ENCODE measurements at regions not wholly inside any gene's neighbourhood (a gene's known extent, or its start where the extent isn't known, plus 50 kb on each side); places are given as distances from the start of the nearest gene placed in this dataset.

DNA sequence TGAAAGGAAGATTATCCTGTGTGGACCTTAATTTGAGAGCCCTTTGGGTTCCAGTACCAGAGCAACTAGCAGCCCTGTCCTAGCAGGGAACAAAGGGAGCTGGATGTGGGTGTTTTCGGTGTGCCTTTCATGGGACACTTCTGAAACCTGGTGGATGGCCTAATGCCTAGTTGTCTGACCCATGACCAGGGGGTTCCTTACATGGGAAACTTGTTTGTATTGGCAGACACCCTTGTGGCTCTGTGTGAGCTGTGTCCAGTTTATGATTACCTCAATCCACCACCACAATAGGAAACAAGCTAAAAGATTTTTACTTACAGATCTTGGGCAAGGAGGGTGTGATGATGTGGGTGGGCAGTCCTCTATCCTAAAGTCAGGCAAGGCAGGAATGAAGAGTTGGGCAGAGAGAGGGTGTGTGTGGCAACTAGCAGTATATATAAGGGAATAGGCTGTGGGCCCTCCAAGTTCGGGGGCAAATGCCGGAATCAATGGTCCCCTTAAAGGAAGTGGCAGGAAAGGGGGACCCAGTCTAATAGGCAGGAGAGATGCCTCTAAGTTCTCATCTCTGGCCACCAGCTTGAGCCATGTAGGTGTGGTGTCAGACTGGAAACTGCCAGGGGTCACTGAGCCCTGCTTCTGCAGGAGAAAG is 264.6 kb downstream of the QKI start:
- TF ChIP-seq EZH2 (IDR thresholded peaks at IDR 0.05; ENCODE audit: insufficient read depth, low read length), result no peak
- TF ChIP-seq, protein P1, sequence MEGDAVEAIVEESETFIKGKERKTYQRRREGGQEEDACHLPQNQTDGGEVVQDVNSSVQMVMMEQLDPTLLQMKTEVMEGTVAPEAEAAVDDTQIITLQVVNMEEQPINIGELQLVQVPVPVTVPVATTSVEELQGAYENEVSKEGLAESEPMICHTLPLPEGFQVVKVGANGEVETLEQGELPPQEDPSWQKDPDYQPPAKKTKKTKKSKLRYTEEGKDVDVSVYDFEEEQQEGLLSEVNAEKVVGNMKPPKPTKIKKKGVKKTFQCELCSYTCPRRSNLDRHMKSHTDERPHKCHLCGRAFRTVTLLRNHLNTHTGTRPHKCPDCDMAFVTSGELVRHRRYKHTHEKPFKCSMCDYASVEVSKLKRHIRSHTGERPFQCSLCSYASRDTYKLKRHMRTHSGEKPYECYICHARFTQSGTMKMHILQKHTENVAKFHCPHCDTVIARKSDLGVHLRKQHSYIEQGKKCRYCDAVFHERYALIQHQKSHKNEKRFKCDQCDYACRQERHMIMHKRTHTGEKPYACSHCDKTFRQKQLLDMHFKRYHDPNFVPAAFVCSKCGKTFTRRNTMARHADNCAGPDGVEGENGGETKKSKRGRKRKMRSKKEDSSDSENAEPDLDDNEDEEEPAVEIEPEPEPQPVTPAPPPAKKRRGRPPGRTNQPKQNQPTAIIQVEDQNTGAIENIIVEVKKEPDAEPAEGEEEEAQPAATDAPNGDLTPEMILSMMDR (IDR thresholded peaks at IDR 0.05; ENCODE audit: insufficient read depth, low read depth, low read length), result no peak
